Right lobe of liver (tissue), 4 donors: ENCODE measurements at regions not wholly inside any gene's neighbourhood (a gene's known extent, or its start where the extent isn't known, plus 50 kb on each side); places are given as distances from the start of the nearest gene placed in this dataset.

Experiments
- POLR2A ChIP-seq: fragments of 450-650 bp; IDR thresholded peaks from one replicate; pipeline ENCODE4 v1.6.1; 2017; ENCODE audit warnings: antibody characterized with exemption, mild to moderate bottlenecking
- TF ChIP-seq, protein P1 (sequence below), 4 donors: fragments of 200-600 bp in 3 of 4; fragments of 450-650 bp in 1 of 4; IDR thresholded peaks; one replicate each; pipeline versions ENCODE4 v1.5.1 to v1.8.0; 2016 to 2022; ENCODE audit warnings: antibody characterized with exemption in 4 of 4, mild to moderate bottlenecking in 2 of 4
- donor health status: DM: no; HTN: no; CAD: no.
- donor health status: DM: no; HTN: no; CAD: no.
- donor health status: DM: no; HTN: yes; CAD: no.

DNA sequence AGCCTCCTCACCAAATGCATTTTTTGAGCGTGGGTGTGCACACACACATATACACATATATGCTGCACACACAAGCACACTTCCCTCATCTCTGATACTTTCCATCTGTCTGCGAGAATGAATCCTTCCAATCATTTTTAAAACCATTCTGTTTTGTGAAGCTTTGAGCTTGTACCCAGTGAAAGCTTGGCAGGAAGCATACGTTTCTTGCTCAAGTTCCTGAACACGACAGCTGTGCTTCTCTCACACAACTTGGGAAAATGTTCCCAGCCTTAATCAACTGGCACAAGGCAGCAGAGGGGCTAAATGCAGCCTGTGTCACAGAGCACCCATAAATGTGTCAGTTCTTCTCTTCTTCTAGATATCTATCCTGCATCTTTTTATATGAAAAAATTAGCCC is 524.0 kb upstream of the KIRREL3 start:
- TF ChIP-seq, protein P1, sequence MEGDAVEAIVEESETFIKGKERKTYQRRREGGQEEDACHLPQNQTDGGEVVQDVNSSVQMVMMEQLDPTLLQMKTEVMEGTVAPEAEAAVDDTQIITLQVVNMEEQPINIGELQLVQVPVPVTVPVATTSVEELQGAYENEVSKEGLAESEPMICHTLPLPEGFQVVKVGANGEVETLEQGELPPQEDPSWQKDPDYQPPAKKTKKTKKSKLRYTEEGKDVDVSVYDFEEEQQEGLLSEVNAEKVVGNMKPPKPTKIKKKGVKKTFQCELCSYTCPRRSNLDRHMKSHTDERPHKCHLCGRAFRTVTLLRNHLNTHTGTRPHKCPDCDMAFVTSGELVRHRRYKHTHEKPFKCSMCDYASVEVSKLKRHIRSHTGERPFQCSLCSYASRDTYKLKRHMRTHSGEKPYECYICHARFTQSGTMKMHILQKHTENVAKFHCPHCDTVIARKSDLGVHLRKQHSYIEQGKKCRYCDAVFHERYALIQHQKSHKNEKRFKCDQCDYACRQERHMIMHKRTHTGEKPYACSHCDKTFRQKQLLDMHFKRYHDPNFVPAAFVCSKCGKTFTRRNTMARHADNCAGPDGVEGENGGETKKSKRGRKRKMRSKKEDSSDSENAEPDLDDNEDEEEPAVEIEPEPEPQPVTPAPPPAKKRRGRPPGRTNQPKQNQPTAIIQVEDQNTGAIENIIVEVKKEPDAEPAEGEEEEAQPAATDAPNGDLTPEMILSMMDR (IDR thresholded peaks at IDR 0.05) = no peak
- no peak for TF ChIP-seq POLR2A
